NCI-H1694 treated with DMSO at 0.1 percent for 48 hours (cell line): ENCODE measurements at regions not wholly inside any gene's neighbourhood (a gene's known extent, or its start where the extent isn't known, plus 50 kb on each side); places are given as distances from the start of the nearest gene placed in this dataset.

ENCODE experiments used
- DNase-seq: peaks from one replicate; lab custom pipeline; 2025; lab: John Stamatoyannopoulos, UW

- no peak for DNase-seq
Observed at GRCh38 chr5:2147504-2148311, 265.0 kb upstream of the IRX4 start.

DNA sequence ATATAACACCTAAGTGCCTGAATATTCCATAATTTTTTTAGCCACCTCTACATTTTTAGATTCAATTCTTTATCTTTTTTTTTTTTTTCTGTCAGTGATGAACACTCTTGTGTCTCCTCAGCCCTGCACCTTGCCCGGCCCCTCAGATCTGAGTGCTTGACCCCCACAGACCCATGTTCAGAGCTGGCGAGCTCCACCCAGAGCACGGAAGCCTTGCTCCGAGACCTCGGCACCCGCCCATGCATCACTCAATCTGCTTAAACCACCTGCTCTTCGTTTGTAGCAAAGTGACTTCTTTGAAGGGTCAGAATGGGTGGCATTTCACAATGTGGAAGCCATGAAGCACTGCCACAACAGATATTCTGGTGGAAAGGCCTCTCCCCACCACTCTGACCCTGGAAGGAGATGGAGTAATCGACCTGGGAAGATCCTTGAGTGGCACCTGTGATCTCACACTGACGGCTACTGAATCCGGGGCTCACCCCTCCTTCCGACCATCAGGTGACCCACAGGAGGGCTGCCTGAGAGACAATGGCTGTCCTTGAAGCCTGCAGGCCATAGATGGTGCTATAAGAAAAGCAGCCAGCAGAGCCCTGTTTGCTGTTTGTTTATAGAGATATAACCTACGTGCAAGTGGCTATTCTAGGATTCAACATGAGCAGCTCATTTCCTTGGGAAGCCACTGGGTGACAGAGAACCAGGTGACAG lies 261.1 kb upstream of the IRX4 start:
- no peak for DNase-seq

DNA sequence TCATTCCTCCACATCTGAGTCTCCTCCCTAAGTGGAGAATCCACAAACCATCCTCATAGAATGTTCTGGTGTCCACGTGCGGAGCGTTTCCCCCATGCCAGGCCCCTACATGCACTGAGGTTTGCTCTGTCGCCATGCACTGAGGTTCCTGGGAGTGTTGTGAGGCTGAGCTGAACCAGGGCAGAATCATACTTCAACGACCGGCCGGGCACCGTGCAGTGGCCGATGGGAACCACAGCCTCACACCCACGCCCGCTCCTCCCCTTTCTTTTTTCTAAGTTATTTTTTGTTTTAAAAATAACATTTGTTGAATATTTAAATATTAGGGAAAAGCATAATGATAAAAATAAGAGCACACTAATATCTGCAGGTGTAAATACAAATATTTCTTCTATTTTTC lies 260.4 kb upstream of the IRX4 start:
- no peak for DNase-seq

DNA sequence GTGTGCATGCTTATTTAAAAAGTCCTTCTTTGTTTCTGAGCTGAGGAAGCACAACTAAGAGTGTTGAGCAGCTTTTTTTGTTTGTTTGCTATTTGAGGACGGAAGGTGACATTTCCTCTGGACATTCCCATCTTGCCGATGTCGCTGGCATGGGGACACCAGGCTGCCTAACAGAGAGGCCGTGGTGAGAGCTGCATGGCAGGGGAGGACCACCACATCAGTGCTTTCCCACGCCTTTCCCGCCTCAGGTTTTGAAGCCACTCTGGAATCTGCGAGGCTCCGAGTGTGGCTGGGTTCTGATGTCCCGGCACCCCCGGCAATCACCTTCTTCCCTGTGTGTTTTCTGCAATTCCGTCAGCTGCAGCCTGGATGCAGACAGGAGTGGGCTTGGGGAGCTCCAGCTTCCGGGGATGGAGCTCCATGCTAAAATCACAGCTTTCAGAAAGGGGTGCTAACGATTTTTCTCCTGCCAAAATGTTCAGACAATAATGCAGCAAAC lies 259.8 kb upstream of the IRX4 start:
- no peak for DNase-seq

- no peak for DNase-seq
Observed at GRCh38 chr5:2141254-2142000, 258.7 kb upstream of the IRX4 start.

- DNase-seq = no peak
Observed at GRCh38 chr5:2140501-2141175, 257.9 kb upstream of the IRX4 start.

GRCh38 chr5:2139478-2139877 lies 256.8 kb upstream of the IRX4 start:
- DNase-seq = no peak

- DNase-seq = no peak
Observed at GRCh38 chr5:2138896-2139295, 256.2 kb upstream of the IRX4 start.

GRCh38 chr5:2137444-2138050 lies 254.8 kb upstream of the IRX4 start:
- DNase-seq = no peak

DNA sequence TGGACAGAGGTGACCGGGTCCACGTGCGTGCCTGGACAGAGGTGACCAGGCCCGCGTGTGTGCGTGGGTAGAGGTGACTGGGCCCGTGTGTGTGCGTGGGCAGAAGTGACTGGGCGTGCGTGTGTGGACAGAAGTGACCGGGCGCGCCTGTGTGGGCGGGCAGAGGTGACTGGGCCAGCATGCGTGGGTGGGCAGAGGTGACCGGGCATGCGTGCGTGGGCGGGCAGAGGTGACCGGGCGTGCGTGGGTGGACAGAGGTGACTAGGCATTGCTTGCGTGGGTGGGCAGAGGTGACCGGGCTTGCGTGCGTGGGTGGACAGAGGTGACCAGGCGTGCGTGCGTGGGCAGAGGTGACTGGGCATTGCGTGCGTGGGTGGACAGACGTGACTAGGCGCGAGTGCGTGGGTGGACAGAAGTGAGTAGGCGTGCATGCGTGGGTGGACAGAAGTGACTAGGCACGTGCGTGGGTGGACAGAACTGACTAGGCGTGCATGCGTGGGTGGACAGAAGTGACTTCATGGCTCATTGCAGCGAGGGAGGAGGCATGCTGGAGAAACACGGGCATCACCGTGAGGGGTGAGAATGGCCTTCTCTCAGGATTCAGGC lies 254.1 kb upstream of the IRX4 start:
- no peak for DNase-seq

DNA sequence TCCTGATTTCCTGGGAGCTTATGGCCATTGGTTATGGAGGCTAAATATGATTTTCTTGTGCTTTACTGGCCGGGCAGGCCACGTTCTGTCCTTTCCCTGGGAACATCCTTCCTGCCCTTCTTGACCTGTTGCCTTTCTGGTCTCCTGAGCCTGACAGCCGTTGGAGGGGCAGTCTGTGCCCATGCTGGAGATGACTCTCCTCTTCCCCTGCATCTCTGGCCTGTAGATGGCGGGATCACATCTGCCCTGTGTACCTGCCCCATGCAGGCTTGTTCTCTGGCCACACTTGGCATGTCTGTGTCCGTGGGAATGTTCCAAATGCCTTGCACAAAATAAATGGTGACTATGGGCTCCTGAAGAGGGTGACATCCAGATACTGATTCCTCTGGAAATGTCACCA lies 253.1 kb upstream of the IRX4 start:
- DNase-seq = no peak

GRCh38 chr5:2135354-2135753 lies 252.6 kb upstream of the IRX4 start:
- DNase-seq = no peak

DNA sequence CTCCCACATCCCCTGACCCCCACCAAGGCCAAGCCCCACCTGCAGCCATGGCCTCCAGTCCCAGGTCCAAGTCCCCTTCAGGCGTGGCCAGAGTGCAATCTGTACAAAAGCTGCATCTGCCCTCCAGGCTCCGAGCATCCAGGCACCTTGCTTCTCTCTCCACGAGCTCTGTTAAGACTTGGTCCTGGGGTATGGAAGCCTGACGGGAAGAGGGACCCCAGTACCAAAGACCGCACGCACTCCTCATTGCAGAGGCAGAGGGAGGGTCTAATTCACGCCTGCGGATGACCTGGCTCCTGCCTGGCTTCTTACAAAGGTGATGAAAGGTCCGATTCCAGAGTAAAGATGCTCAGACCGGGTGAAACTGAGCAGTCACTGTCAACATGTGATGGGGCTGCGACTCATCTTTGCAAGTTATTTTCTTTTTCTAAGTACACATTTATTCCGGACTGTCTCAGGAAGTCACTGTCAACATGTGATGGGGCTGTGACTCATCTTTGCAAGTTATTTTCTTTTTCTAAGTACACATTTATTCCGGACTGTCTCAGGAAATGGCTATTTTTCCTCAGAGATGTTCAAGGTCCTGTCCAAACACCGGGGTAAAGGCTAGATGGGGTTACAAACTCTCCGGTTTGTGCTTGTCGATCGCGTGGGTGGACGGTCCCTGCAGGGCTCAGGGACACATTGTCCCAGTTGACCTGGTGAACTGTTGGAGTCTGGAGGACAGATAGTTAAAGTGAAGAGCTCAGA lies 252.0 kb upstream of the IRX4 start:
- DNase-seq = no peak

DNA sequence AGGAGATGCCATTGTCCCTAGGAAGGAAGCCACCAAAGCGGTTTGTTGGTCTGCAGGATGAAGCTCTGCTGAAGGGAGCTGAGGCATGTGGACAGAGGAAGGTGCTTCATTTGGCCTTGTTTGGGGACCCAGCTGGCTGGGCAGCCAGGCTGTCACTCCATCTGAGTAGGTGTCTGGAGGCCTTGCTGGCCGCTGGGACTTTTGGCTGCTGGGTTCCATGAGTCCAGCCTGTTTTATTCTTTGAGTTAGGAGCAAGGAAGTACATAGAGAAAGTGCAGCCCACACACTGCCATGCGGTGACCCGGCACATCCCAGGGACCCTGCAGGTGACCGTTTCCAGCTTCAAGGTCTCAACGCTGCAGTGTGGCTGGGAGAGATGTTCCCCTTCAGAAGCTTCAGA lies 251.2 kb upstream of the IRX4 start:
- no peak for DNase-seq

DNA sequence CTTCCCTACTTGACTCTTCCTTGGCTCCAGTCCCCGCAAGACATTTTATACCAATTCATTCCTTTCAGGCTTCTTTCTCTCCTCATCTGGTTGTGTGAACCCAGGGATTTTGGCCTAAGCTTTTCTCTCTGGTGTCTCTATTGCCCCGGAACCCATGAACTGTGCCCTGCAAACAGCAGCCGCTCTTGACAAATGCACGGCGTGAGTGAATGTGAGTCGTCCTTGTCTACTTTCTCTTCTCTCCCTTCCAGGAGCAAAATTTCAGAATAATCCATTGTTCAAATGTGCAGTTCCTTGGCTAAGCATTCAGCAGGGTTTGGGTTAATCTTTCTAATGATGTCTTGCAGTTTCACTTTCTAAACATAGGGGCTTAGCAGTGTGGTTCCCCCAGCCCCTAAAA lies 250.4 kb upstream of the IRX4 start:
- DNase-seq = no peak

DNA sequence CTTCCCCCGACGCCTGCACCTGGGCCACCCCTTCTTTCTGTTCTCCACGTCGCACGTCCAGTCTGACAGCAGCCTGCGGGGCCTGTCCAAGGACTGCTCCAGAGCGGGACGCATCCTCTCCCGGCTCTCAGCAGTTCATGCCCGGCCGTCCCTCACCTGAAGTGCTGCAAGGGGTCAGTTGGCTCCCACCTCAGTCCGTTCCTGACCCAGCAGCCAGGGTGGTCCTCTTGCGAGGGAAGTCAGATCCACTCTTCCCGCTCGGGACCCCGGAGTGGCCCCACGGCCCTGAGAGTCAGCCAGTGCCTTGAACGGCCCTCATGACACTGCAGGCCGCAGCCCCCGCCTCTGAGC lies 249.7 kb upstream of the IRX4 start:
- DNase-seq = no peak

DNA sequence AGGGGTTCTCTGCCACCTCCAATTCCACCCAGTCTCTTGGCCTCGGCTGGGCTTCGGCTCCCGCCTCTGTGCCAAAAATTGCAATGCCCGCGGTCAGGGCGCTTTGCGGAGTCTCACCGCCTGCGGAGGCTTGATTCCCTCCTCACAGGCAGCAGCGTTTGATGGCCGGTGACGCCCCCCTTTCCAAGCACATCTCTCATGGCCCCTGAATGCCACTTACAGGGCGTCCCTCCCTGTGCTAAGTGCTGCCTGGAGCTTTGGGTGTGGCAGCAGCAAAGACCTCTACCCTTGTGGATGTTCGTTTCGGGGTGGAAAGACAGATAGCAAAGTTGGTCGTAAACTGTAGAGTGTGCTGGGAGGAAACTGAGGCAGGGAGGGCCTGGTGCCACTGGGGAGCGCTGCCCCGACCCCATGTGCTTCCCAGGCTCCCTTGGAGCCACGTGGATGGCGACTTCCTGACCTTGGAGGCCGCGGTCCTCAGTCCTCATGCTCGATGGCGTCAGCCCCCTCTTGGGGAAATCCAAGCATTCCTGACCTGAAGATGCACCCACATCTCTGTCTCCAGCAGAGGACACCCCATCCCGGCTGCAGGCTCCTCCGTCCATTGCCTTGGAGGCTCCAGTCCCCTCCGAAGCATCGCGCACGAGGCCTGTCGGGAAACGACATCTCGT lies 249.2 kb upstream of the IRX4 start:
- DNase-seq = no peak

- DNase-seq = no peak
Observed at GRCh38 chr5:2131196-2131595, 248.5 kb upstream of the IRX4 start.

DNA sequence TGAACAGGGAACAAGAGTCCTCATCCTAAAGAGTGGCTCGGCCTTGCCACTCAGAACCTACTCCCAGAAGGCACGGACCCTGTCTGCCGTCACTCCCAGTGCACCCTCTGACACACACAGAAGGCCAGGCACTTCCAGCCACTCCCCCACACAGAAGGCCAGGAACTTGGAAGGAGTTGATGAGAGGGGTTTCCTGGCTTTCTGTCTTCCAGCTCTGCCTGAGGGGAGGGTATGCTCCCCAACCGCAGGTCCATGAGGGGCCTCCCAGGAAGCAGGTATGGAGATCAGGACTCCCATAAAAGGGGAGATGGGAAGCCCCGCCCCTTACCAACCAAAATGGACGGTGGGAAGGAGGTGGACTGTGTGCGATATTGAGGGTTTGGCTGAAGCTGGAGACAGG lies 247.6 kb upstream of the IRX4 start:
- no peak for DNase-seq
